ENCODE measurements at regions not wholly inside any gene's neighbourhood (a gene's known extent, or its start where the extent isn't known, plus 50 kb on each side); places are given as distances from the start of the nearest gene placed in this dataset.

DNA sequence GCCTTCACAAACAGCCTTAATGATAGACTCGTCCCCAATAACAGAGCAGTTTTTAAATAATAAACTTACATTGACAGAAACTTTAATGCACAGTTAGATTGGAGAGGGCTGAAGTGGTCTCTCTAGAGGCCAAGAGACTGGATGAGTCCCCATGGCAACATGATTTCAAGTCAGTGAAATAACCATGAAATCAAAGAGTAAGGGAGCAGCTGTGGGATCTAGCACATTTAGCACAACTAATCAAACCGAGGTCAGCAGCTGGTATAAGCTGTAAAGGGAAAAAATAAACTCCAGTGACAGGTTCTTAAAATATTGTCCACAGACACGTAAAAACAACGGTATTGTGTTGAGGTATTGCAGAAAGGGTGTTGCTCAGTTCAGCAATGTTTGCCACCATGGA, 916.6 kb downstream of the DNAH5 start (continued):
- TF ChIP-seq, protein P1, sequence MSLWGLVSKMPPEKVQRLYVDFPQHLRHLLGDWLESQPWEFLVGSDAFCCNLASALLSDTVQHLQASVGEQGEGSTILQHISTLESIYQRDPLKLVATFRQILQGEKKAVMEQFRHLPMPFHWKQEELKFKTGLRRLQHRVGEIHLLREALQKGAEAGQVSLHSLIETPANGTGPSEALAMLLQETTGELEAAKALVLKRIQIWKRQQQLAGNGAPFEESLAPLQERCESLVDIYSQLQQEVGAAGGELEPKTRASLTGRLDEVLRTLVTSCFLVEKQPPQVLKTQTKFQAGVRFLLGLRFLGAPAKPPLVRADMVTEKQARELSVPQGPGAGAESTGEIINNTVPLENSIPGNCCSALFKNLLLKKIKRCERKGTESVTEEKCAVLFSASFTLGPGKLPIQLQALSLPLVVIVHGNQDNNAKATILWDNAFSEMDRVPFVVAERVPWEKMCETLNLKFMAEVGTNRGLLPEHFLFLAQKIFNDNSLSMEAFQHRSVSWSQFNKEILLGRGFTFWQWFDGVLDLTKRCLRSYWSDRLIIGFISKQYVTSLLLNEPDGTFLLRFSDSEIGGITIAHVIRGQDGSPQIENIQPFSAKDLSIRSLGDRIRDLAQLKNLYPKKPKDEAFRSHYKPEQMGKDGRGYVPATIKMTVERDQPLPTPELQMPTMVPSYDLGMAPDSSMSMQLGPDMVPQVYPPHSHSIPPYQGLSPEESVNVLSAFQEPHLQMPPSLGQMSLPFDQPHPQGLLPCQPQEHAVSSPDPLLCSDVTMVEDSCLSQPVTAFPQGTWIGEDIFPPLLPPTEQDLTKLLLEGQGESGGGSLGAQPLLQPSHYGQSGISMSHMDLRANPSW (CRISPR knock-in tag; conservative IDR thresholded peaks at IDR 0.05; ENCODE audit: low read depth) = no peak
- TF ChIP-seq TEAD4 (CRISPR knock-in tag; IDR thresholded peaks at IDR 0.05) (no peak), PREB (CRISPR knock-in tag; IDR thresholded peaks at IDR 0.05; ENCODE audit: borderline replicate concordance) (no peak), E2F4 (CRISPR knock-in tag; IDR thresholded peaks at IDR 0.05; ENCODE audit: borderline replicate concordance, low read depth) (no peak), ZMAT4 (CRISPR knock-in tag; IDR thresholded peaks at IDR 0.05) (no peak), ZNF423 (CRISPR knock-in tag; IDR thresholded peaks at IDR 0.05) (no peak), ZNF317 (CRISPR knock-in tag; IDR thresholded peaks at IDR 0.05; ENCODE audit: borderline replicate concordance, low read depth) (no peak), RELA (CRISPR knock-in tag; IDR thresholded peaks at IDR 0.05; ENCODE audit: borderline replicate concordance) (no peak), FOXJ3 (CRISPR knock-in tag; IDR thresholded peaks at IDR 0.05; ENCODE audit: borderline replicate concordance) (no peak), GABPB1 (CRISPR knock-in tag; IDR thresholded peaks at IDR 0.05) (no peak)

- H3K4me3 Mint-ChIP-seq = no peak overlapping the region
- ChIA-PET POLR2A (no interaction called here), CTCF (no interaction called here)
- no peak overlapping the region for H3K27ac Mint-ChIP-seq
- H3K36me3 Mint-ChIP-seq = no peaks in the 10 kb centered on the region
- no peaks in the 10 kb centered on the region for H3K27me3 Mint-ChIP-seq (ENCODE audit: low read depth)
- H3K9me3 Mint-ChIP-seq = no peaks in the 10 kb centered on the region
- TF ChIP-seq JAZF1 (CRISPR knock-in tag; IDR thresholded peaks at IDR 0.05) (no peak), KAT7 (CRISPR knock-in tag; IDR thresholded peaks at IDR 0.05; ENCODE audit: borderline replicate concordance) (no peak), TP53 (CRISPR knock-in tag; IDR thresholded peaks at IDR 0.05) (no peak), MXD4 (CRISPR knock-in tag; IDR thresholded peaks at IDR 0.05; ENCODE audit: borderline replicate concordance) (no peak), TEAD4 (CRISPR knock-in tag; IDR thresholded peaks at IDR 0.05) (no peak), FOXP1 (CRISPR knock-in tag; IDR thresholded peaks at IDR 0.05; ENCODE audit: borderline replicate concordance) (no peak)
- TF ChIP-seq, protein P2, sequence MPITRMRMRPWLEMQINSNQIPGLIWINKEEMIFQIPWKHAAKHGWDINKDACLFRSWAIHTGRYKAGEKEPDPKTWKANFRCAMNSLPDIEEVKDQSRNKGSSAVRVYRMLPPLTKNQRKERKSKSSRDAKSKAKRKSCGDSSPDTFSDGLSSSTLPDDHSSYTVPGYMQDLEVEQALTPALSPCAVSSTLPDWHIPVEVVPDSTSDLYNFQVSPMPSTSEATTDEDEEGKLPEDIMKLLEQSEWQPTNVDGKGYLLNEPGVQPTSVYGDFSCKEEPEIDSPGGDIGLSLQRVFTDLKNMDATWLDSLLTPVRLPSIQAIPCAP (CRISPR knock-in tag; IDR thresholded peaks at IDR 0.05) = no peak
- TF ChIP-seq, protein P3, sequence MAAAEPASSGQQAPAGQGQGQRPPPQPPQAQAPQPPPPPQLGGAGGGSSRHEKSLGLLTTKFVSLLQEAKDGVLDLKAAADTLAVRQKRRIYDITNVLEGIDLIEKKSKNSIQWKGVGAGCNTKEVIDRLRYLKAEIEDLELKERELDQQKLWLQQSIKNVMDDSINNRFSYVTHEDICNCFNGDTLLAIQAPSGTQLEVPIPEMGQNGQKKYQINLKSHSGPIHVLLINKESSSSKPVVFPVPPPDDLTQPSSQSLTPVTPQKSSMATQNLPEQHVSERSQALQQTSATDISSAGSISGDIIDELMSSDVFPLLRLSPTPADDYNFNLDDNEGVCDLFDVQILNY (CRISPR knock-in tag; IDR thresholded peaks at IDR 0.05) = no peak
- no peaks in the 10 kb centered on the region for H3K4me1 Mint-ChIP-seq
- ATAC-seq (no peak), DNase-seq (ENCODE audit: low spot score) (no peak)
Measured at GRCh38 chr5:13019729-13020128, 924.8 kb downstream of the DNAH5 start.

GRCh38 chr5:13003457-13003856, 941.0 kb downstream of the DNAH5 start:
- Mint-ChIP-seq H3K4me1 (no peaks in the 10 kb centered on the region; the same call in 1 of the 2 replicates), H3K9me3 (no peaks in the 10 kb centered on the region), H3K27ac (no peak overlapping the region), H3K4me3 (no peak overlapping the region), H3K36me3 (no peaks in the 10 kb centered on the region), H3K27me3 (ENCODE audit: low read depth) (no peaks in the 10 kb centered on the region)
- POLR2A ChIA-PET = no interaction called here
- CTCF ChIA-PET = no interaction called here
- DNase-seq (ENCODE audit: low spot score) (no peak), ATAC-seq (no peak)
- TF ChIP-seq, protein P4, sequence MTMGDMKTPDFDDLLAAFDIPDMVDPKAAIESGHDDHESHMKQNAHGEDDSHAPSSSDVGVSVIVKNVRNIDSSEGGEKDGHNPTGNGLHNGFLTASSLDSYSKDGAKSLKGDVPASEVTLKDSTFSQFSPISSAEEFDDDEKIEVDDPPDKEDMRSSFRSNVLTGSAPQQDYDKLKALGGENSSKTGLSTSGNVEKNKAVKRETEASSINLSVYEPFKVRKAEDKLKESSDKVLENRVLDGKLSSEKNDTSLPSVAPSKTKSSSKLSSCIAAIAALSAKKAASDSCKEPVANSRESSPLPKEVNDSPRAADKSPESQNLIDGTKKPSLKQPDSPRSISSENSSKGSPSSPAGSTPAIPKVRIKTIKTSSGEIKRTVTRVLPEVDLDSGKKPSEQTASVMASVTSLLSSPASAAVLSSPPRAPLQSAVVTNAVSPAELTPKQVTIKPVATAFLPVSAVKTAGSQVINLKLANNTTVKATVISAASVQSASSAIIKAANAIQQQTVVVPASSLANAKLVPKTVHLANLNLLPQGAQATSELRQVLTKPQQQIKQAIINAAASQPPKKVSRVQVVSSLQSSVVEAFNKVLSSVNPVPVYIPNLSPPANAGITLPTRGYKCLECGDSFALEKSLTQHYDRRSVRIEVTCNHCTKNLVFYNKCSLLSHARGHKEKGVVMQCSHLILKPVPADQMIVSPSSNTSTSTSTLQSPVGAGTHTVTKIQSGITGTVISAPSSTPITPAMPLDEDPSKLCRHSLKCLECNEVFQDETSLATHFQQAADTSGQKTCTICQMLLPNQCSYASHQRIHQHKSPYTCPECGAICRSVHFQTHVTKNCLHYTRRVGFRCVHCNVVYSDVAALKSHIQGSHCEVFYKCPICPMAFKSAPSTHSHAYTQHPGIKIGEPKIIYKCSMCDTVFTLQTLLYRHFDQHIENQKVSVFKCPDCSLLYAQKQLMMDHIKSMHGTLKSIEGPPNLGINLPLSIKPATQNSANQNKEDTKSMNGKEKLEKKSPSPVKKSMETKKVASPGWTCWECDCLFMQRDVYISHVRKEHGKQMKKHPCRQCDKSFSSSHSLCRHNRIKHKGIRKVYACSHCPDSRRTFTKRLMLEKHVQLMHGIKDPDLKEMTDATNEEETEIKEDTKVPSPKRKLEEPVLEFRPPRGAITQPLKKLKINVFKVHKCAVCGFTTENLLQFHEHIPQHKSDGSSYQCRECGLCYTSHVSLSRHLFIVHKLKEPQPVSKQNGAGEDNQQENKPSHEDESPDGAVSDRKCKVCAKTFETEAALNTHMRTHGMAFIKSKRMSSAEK (CRISPR knock-in tag; IDR thresholded peaks at IDR 0.05; ENCODE audit: borderline replicate concordance) = no peak
- TF ChIP-seq SMAD3 (CRISPR knock-in tag; IDR thresholded peaks at IDR 0.05; ENCODE audit: borderline replicate concordance) (no peak), MLX (CRISPR knock-in tag; IDR thresholded peaks at IDR 0.05) (no peak)

Measured in WTC11 (cell line).